Non-pigmented ciliary epithelial cell (primary cell): ENCODE measurements at regions not wholly inside any gene's neighbourhood (a gene's known extent, or its start where the extent isn't known, plus 50 kb on each side); places are given as distances from the start of the nearest gene placed in this dataset.

ENCODE experiments used
- DNase-seq: peaks from one replicate; pipeline ENCODE4 v3.0.0-alpha.2; 2010; ENCODE audit warnings: low read depth

GRCh38 chr6:41404182-41404845 is 68.9 kb downstream of the NCR2 start:
- DNase-seq: no peak

- no peak for DNase-seq
Observed at GRCh38 chr6:41405941-41406727, 70.7 kb downstream of the NCR2 start.

GRCh38 chr6:41406728-41407489 is 71.5 kb downstream of the NCR2 start:
- no peak for DNase-seq

- no peak for DNase-seq
Observed at GRCh38 chr6:41408576-41408975, 73.2 kb downstream of the NCR2 start.

- no peak for DNase-seq
Observed at GRCh38 chr6:41408982-41409381, 73.6 kb downstream of the NCR2 start.

GRCh38 chr6:41409489-41409888 is 74.1 kb downstream of the NCR2 start:
- no peak for DNase-seq

GRCh38 chr6:41411961-41412360 is 76.6 kb downstream of the NCR2 start:
- DNase-seq: no peak

GRCh38 chr6:41413250-41413649 is 77.8 kb downstream of the NCR2 start:
- no peak for DNase-seq

- DNase-seq: no peak
Observed at GRCh38 chr6:41416501-41416837, 81.1 kb downstream of the NCR2 start.

- DNase-seq: no peak
Observed at GRCh38 chr6:41418741-41419140, 83.3 kb downstream of the NCR2 start.

- no peak for DNase-seq
Observed at GRCh38 chr6:41419385-41419784, 84.0 kb downstream of the NCR2 start.

- no peak for DNase-seq
Observed at GRCh38 chr6:41420186-41420585, 84.8 kb downstream of the NCR2 start.

- DNase-seq: no peak
Observed at GRCh38 chr6:41422161-41422560, 86.8 kb downstream of the NCR2 start.

- no peak for DNase-seq
Observed at GRCh38 chr6:41423002-41423401, 87.6 kb downstream of the NCR2 start.

- no peak for DNase-seq
Observed at GRCh38 chr6:41424370-41425058, 89.1 kb downstream of the NCR2 start.

- no peak for DNase-seq
Observed at GRCh38 chr6:41425511-41425910, 90.1 kb downstream of the NCR2 start.

- no peak for DNase-seq
Observed at GRCh38 chr6:41426438-41426851, 91.0 kb downstream of the NCR2 start.

GRCh38 chr6:41426888-41427641 is 91.7 kb downstream of the NCR2 start:
- DNase-seq: no peak

GRCh38 chr6:41427642-41428335 is 92.4 kb downstream of the NCR2 start:
- DNase-seq: no peak

GRCh38 chr6:41428336-41428995 is 93.1 kb downstream of the NCR2 start:
- no peak for DNase-seq
